Activated CD4-positive, alpha-beta T cell treated with anti-CD3 and anti-CD28 coated beads, Interleukin-2, Interleukin-6, amounts not matched to agents 100 ng/mL and 50 ng/mL, durations not matched to agents 16 hours and 8 hours (primary cell): ENCODE measurements at regions not wholly inside any gene's neighbourhood (a gene's known extent, or its start where the extent isn't known, plus 50 kb on each side); places are given as distances from the start of the nearest gene placed in this dataset.
A peak's percentile ranks its signal among the peaks of the same experiment; 100 is the strongest.
"Not testable (repeated sequence)": the region's sequence is repeated elsewhere in the genome, so short reads cannot be mapped to it uniquely, and the experiment has no call there.

ENCODE experiments used
- DNase-seq: peaks from one replicate; pipeline ENCODE4 v3.0.0-alpha.2; 2020

- no peak for DNase-seq
These were observed 132.6 kb upstream of the TBCA start for GRCh38 chr5:77908787-77909186.

GRCh38 chr5:77907786-77908185 is 131.6 kb upstream of the TBCA start:
- no peak for DNase-seq

- DNase-seq: no peak
These were observed 130.7 kb upstream of the TBCA start for GRCh38 chr5:77906806-77907205.

GRCh38 chr5:77904362-77904761 is 128.2 kb upstream of the TBCA start:
- DNase-seq: no peak

GRCh38 chr5:77900691-77901090 is 124.6 kb upstream of the TBCA start:
- no peak for DNase-seq

- DNase-seq: no peak
These were observed 122.2 kb upstream of the TBCA start for GRCh38 chr5:77898385-77898784.

- DNase-seq: no peak
These were observed 120.2 kb upstream of the TBCA start for GRCh38 chr5:77896338-77896737.

GRCh38 chr5:77894103-77894502 is 118.0 kb upstream of the TBCA start:
- DNase-seq: not testable (repeated sequence)

GRCh38 chr5:77893225-77893860 is 117.2 kb upstream of the TBCA start:
- DNase-seq: peak; percentile 22

GRCh38 chr5:77892061-77893010 is 116.2 kb upstream of the TBCA start:
- no peak for DNase-seq

- no peak for DNase-seq
These were observed 109.4 kb upstream of the TBCA start for GRCh38 chr5:77885519-77885918.

- DNase-seq: peak; percentile 61
These were observed 106.6 kb upstream of the TBCA start for GRCh38 chr5:77882670-77883257.

- no peak for DNase-seq
These were observed 105.4 kb upstream of the TBCA start for GRCh38 chr5:77881528-77881927.

- DNase-seq: no peak
These were observed 101.6 kb upstream of the TBCA start for GRCh38 chr5:77877516-77878355.

- no peak for DNase-seq
These were observed 100.8 kb upstream of the TBCA start for GRCh38 chr5:77876862-77877502.

GRCh38 chr5:77876316-77876715 is 100.2 kb upstream of the TBCA start:
- no peak for DNase-seq

- no peak for DNase-seq
These were observed 98.6 kb upstream of the TBCA start for GRCh38 chr5:77874691-77875090.

- no peak for DNase-seq
These were observed 97.1 kb upstream of the TBCA start for GRCh38 chr5:77873239-77873638.

- no peak for DNase-seq
These were observed 95.8 kb upstream of the TBCA start for GRCh38 chr5:77871946-77872345.

GRCh38 chr5:77871016-77871415 is 94.9 kb upstream of the TBCA start:
- DNase-seq: no peak

- no peak for DNase-seq
These were observed 93.1 kb upstream of the TBCA start for GRCh38 chr5:77869116-77869798.

- no peak for DNase-seq
These were observed 91.8 kb upstream of the TBCA start for GRCh38 chr5:77867914-77868313.
